ENCODE measurements at regions not wholly inside any gene's neighbourhood (a gene's known extent, or its start where the extent isn't known, plus 50 kb on each side); places are given as distances from the start of the nearest gene placed in this dataset.
A peak's percentile ranks its signal among the peaks of the same experiment; 100 is the strongest.

DNA sequence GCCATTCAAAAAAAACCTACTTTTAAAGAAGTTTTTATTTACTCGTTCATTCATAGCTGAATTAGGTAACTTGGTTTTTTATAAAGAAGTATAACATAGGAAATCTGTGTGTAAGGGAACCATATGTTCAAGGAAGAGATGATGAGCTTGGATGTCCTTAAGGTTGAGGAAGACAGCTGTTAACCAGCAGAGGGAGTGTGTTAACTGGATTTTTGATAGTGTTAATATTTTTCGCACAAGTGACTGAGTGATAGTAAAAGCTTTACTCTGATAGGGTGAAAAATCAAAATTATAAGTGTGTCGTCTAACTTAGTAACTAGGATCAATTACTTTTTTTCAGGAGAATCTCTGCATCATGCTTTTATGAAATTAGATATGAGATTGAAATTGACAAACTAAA is 134.7 kb downstream of the ARL5B start:
- Mint-ChIP-seq H3K9me3 (ENCODE audit: unreplicated experiment) (no peaks in the 10 kb centered on the region), H3K4me1 (ENCODE audit: insufficient read depth, unreplicated experiment) (peaks cover 7% of the 10 kb centered on the region), H3K27me3 (ENCODE audit: insufficient read depth, unreplicated experiment) (no peaks in the 10 kb centered on the region), H3K27ac (ENCODE audit: low read depth, unreplicated experiment) (no peak overlapping the region), H3K4me3 (ENCODE audit: unreplicated experiment) (no peak overlapping the region), H3K36me3 (ENCODE audit: insufficient read depth, unreplicated experiment) (no peaks in the 10 kb centered on the region)
- DNase-seq (ENCODE audit: unreplicated experiment) = peak; percentile 49
- no TSS peak for BruUV-seq (replicated peaks)
- TF ChIP-seq, protein P1, sequence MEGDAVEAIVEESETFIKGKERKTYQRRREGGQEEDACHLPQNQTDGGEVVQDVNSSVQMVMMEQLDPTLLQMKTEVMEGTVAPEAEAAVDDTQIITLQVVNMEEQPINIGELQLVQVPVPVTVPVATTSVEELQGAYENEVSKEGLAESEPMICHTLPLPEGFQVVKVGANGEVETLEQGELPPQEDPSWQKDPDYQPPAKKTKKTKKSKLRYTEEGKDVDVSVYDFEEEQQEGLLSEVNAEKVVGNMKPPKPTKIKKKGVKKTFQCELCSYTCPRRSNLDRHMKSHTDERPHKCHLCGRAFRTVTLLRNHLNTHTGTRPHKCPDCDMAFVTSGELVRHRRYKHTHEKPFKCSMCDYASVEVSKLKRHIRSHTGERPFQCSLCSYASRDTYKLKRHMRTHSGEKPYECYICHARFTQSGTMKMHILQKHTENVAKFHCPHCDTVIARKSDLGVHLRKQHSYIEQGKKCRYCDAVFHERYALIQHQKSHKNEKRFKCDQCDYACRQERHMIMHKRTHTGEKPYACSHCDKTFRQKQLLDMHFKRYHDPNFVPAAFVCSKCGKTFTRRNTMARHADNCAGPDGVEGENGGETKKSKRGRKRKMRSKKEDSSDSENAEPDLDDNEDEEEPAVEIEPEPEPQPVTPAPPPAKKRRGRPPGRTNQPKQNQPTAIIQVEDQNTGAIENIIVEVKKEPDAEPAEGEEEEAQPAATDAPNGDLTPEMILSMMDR (IDR thresholded peaks at IDR 0.05; ENCODE audit: unreplicated experiment) = peak; percentile 46
- intact Hi-C loops (cut with micrococcal nuclease) = loop anchor here (5.0 to 10.0 kb wide), 4 partner anchors 107 to 1973 kb away; partner anchors contain the start of gene PLXDC2
- CTCF ChIA-PET = interaction anchor here (0.6 to 2.7 kb wide), 9 partner anchors 10 to 853 kb away, joined by 3 to 11 read pairs (median 3); no protein-coding TSS in a partner anchor
- POLR2A ChIA-PET = interaction anchor here (0.7 kb wide), 1 partner anchor 66 kb away, joined by 3 read pairs; no protein-coding TSS in a partner anchor

DNA sequence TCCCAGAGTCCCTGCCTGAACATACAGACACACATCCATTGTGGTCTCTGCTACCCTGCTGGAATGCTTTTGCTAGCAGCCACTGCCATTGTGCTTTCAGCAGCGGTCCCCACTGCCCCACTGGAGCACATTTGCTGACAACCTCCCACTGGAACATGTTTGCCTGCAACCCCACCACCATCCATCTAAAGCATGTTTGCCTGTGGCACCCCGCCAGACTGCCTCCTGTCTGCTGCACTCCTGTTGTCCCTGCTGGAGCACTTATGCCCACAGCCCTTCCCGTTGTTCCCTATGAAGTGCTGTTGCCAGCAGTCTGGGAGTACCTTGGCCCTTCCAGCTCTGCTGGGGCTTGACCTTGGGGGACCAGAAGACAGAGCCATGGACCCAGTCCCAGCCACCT is 136.3 kb downstream of the ARL5B start:
- ChIA-PET POLR2A (no interaction called here), CTCF (interaction anchor here (1.0 kb wide), 1 partner anchor 617 kb away, joined by 3 read pairs; no protein-coding TSS in a partner anchor)
- TF ChIP-seq, protein P1 (IDR thresholded peaks at IDR 0.05; ENCODE audit: unreplicated experiment) = no peak
- no peaks in the 10 kb centered on the region for H3K9me3 Mint-ChIP-seq (ENCODE audit: unreplicated experiment)
- no peak overlapping the region for H3K27ac Mint-ChIP-seq (ENCODE audit: low read depth, unreplicated experiment)
- no peak overlapping the region for H3K4me3 Mint-ChIP-seq (ENCODE audit: unreplicated experiment)
- peaks cover 7% of the 10 kb centered on the region for H3K4me1 Mint-ChIP-seq (ENCODE audit: insufficient read depth, unreplicated experiment)
- BruUV-seq (replicated peaks) = no TSS peak
- DNase-seq (ENCODE audit: unreplicated experiment) = no peak
- no peaks in the 10 kb centered on the region for H3K27me3 Mint-ChIP-seq (ENCODE audit: insufficient read depth, unreplicated experiment)
- H3K36me3 Mint-ChIP-seq (ENCODE audit: insufficient read depth, unreplicated experiment) = no peaks in the 10 kb centered on the region
- intact Hi-C loops (cut with micrococcal nuclease) = loop anchor here (5.0 to 10.0 kb wide), 2 partner anchors 232 to 619 kb away; no protein-coding TSS in a partner anchor

DNA sequence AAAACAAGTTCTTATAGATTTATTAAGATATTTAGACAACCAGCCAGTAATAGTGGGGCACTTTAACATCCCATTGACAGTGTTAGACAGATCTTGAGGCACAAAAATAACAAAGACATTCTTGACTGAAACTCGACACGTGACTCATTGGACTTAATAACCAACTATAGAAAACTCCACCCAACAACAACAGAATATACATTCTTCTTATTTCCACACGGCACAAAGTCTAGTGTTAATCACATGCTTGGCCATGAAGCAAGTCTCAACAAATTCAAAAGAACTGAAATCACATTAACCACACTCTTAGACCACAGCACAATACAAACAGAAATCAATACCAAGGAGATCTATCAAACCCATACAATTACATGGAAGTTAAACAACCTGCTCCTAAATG is 138.1 kb downstream of the ARL5B start:
- Mint-ChIP-seq H3K9me3 (ENCODE audit: unreplicated experiment) (no peaks in the 10 kb centered on the region), H3K27me3 (ENCODE audit: insufficient read depth, unreplicated experiment) (no peaks in the 10 kb centered on the region), H3K36me3 (ENCODE audit: insufficient read depth, unreplicated experiment) (no peaks in the 10 kb centered on the region), H3K4me1 (ENCODE audit: insufficient read depth, unreplicated experiment) (peaks cover 7% of the 10 kb centered on the region), H3K4me3 (ENCODE audit: unreplicated experiment) (no peak overlapping the region), H3K27ac (ENCODE audit: low read depth, unreplicated experiment) (no peak overlapping the region)
- peak; percentile 6 for DNase-seq (ENCODE audit: unreplicated experiment)
- intact Hi-C loops (cut with micrococcal nuclease) = loop anchor here (5.0 to 10.0 kb wide), 2 partner anchors 230 to 618 kb away; no protein-coding TSS in a partner anchor
- BruUV-seq (replicated peaks) = no TSS peak
- CTCF ChIA-PET = no interaction called here
- TF ChIP-seq, protein P1 (IDR thresholded peaks at IDR 0.05; ENCODE audit: unreplicated experiment) = no peak
- POLR2A ChIA-PET = no interaction called here

DNA sequence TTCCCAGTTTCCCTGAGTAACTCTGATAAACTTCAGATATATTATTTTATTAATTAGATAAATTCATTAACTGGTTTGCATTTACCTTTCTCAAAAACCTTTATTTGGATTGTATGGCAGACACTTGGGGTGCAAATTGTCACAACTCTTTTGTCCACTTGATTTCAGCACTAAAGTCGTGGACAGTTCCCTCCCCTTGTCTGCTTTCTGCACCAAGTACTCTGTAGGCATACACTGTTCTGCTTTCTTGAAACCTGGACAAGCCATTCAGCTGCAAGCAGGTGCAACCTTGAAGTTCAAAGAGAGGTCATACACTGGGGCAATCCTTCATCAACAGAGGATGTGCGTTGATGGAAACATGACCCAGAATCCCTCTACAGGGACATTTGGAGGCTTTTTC is 162.9 kb downstream of the ARL5B start:
- DNase-seq (ENCODE audit: unreplicated experiment) = peak; percentile 69
- Mint-ChIP-seq H3K36me3 (ENCODE audit: insufficient read depth, unreplicated experiment) (no peaks in the 10 kb centered on the region), H3K27ac (ENCODE audit: low read depth, unreplicated experiment) (no peak overlapping the region), H3K9me3 (ENCODE audit: unreplicated experiment) (no peaks in the 10 kb centered on the region), H3K4me1 (ENCODE audit: insufficient read depth, unreplicated experiment) (no peaks in the 10 kb centered on the region), H3K4me3 (ENCODE audit: unreplicated experiment) (no peak overlapping the region), H3K27me3 (ENCODE audit: insufficient read depth, unreplicated experiment) (no peaks in the 10 kb centered on the region)
- no TSS peak for BruUV-seq (replicated peaks)
- POLR2A ChIA-PET = no interaction called here
- CTCF ChIA-PET = no interaction called here
- TF ChIP-seq, protein P1 (IDR thresholded peaks at IDR 0.05; ENCODE audit: unreplicated experiment) = no peak
- intact Hi-C loops (cut with micrococcal nuclease) = no loop called here

Measured in MCF 10A (cell line).